HG02588 (cell line): ENCODE measurements at regions not wholly inside any gene's neighbourhood (a gene's known extent, or its start where the extent isn't known, plus 50 kb on each side); places are given as distances from the start of the nearest gene placed in this dataset.

Experiments used
- ATAC-seq: cut with Tn5 transposase; IDR thresholded peaks from one replicate; pipeline ENCODE4 v1.9.1; 2021; ENCODE audit warnings: mild to moderate bottlenecking, moderate library complexity; ENCODE audit not compliant: unreplicated experiment

- no peak for ATAC-seq
Measured at GRCh38 chr2:167543721-167544120, 655.4 kb downstream of the XIRP2 start.

- ATAC-seq = no peak
Measured at GRCh38 chr2:167537743-167538142, 649.5 kb downstream of the XIRP2 start.

- no peak for ATAC-seq
Measured at GRCh38 chr2:167534443-167534842, 646.2 kb downstream of the XIRP2 start.

- ATAC-seq = no peak
Measured at GRCh38 chr2:167524786-167525185, 636.5 kb downstream of the XIRP2 start.

GRCh38 chr2:167510071-167510759 is 621.9 kb downstream of the XIRP2 start:
- no peak for ATAC-seq

DNA sequence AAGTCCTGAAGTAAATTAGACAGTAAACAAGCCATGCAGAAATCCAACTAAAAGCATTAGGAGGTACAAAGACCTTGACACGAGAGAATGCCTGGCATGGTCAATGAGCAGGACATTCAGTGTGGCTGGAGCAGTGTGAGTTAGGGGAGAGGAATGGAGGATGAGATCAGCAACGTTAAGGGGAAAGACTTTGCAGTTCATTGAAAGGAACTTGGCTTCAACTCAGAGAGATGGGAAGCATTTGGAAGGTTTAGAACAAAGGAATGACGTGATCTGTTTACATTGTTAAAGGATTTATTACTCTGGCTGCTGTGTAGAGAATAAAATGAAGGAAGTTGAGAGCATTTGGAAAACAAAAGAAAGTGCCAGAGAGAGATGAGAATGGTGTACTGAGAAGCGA is 621.3 kb downstream of the XIRP2 start:
- ATAC-seq = no peak

DNA sequence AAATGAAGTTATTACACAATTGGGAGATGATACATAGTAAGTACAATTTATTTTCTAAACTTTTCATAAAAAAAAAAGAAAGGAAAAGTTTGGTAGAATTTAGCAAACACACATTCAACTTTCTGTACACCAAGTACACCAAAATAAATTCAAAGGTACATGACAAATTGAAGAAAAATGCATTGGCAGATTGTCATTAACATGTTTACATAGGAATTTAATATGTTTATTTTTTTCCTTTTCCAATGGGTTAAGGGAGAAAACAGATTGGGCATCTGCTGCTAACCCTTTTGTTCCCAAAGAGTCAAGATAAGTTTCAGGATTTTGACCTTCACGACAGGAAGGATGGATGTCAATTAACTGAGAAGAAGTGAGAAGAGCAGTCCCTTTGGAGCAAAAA is 620.4 kb downstream of the XIRP2 start:
- ATAC-seq = no peak

GRCh38 chr2:167506395-167506794 is 618.1 kb downstream of the XIRP2 start:
- no peak for ATAC-seq

DNA sequence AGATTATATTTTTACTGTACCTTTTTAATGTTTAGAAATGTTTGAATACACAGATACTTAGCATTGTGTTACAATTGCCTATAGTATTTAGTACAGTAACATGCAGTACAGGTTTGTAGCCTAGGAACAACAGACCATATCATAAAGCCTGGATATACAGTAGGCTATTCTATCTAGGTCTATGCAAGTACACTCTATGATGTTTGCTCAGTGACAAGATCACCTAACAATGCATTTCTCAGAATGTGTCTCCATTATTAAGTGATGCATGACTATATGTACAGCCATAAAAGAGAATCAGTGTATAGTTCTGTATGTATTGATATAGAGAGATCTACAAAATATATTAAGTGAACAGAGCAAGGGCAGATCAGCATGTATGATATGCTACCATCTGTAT is 616.4 kb downstream of the XIRP2 start:
- no peak for ATAC-seq

DNA sequence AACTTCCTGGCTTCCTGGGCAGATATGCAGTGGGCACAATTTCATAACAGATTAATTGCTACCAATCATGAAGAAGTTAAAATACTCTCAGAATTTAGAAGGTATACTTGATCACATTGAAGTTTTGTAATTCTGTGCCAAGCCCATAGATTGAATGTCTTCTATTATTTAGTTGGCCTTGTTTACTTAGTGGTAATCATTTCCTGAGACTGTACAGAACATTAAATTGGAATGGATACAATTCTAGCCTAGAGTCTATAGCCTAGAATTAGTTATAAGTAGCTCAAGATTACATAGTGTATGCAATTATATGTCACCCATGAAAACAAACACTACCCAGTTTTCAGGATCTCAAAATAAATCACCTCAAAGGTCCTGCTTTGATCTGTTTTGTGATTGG is 615.8 kb downstream of the XIRP2 start:
- ATAC-seq = no peak

DNA sequence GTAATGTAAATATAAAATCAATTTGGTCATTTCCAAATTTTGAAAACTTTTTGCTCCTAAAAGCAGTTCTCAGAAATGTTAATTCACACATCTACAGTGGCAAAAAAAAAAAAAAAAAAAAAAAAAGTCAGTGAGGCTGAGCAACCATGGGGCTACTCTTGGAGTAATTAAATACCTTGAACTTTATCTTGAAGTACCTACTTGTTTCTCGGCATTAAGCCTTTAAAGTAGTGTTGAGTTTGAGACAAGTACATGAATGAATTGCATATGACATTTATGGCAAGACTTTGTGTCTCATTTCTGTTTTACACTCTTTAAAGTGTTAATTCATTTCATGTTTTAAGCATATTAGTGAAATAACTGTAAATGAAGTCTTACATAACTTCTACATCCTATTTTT is 613.3 kb downstream of the XIRP2 start:
- ATAC-seq = no peak

DNA sequence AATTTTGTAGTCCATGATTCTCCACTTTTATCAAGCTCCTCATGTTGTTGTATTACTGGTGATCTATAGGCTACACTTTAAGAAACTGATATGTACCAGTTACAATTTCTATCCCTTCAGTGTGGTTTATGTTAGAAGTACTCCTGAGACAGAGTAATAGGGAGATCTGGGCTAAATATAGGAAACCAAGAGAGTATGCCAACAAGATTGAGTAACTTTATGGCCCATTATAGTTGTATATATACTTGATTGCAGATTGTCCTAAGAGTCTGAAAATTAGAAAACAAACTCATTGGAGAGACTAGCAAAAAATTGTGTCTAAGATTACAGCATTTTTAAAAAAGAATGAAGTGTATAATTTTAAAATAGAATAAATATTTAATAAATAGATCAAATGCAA is 605.6 kb downstream of the XIRP2 start:
- no peak for ATAC-seq

- ATAC-seq = no peak
Measured at GRCh38 chr2:167492486-167492885, 604.2 kb downstream of the XIRP2 start.

GRCh38 chr2:167491788-167492187 is 603.5 kb downstream of the XIRP2 start:
- no peak for ATAC-seq

DNA sequence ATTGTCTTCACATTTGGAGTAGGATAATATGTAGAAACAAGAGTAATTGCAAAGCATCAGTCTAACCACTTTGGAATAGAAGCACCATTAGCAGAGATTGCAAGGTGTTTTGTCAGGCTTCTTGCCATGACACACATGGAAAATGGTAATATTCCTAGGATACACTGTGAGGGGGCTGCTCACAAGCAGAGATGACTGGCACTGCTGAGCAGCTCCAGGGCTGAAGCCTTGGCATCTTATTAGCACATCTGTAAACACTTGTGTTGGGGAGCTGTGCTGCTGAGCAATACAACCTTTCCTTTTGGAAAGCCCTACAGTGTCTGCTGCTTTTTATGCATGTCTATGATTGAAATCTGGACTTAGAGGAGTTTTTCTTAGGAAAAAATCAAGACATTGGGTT is 602.2 kb downstream of the XIRP2 start:
- no peak for ATAC-seq

- no peak for ATAC-seq
Measured at GRCh38 chr2:167489325-167489724, 601.0 kb downstream of the XIRP2 start.

DNA sequence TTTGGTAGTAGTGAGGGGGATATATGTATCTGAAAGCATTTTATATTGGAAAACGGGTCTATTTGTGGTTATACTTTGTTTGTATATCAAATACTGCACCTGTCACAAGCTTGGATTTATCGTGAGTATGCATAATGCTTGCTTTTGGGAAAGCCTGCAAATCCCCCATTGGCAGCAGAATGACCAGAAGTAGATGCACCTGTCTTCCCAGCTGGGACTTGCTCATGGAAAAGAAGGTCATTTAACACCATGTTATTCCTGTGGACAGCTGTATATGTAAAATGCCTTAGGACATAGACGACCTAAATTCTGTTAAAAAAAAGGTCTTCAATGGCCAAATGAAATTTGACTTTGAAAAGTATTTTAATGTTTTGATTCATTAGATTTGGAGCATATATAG is 599.4 kb downstream of the XIRP2 start:
- ATAC-seq = no peak

GRCh38 chr2:167484875-167485274 is 596.6 kb downstream of the XIRP2 start:
- ATAC-seq = no peak

DNA sequence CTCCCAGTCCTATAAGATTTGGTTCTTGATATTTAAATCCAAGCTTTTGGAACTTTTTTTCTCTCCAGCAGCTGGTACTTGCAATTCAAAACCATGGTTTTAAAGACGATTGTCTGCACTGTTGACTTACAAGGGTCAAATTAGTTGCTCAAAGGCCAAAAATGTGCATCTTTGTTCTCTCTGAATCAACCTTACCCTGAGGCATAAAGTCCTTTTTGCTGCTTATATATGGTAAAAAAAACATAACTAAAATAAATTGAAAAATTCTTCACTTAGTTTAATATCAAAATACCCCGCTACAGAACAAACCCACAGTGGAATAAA is 592.7 kb downstream of the XIRP2 start:
- no peak for ATAC-seq

GRCh38 chr2:167480232-167480985 is 592.1 kb downstream of the XIRP2 start:
- ATAC-seq = no peak

DNA sequence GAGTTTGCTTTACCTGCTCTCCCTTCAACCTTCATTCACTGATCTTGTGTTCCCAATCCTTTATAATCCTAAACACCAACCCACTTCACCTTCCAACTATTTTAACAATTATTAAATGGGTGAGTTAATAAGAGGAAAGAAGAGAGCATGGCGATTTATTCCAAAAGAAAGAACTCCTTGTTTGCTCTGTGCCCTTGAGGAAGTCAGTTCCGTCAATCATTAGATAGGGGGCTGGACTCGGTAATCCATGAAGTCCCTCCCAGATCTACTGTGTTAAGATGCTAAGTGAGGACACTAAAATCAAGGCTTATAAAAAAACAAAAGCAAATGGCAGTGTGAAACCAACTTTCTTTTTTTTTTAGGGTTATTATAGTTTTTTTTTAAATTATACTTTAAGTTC is 589.9 kb downstream of the XIRP2 start:
- no peak for ATAC-seq

DNA sequence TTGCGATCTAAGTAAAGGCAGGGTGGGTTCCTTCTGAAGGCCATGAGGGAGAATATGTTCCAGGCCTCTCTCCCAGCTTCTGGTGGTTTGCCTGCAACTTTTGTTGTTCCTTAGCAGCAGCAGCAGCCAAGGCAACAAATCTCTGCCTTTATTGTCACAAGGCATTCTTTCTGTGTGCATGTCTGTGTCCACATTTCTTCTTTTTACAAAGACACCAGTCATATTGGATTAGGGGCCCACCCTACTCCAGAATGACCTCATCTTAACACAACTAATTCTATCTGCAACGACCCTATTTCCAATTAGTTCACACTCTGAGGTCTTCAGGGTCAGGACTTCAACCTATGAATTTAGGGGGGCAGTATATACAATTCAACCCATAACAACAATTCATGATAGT is 587.5 kb downstream of the XIRP2 start:
- no peak for ATAC-seq

- no peak for ATAC-seq
Measured at GRCh38 chr2:167471734-167472133, 583.5 kb downstream of the XIRP2 start.
